ENCODE measurements at regions not wholly inside any gene's neighbourhood (a gene's known extent, or its start where the extent isn't known, plus 50 kb on each side); places are given as distances from the start of the nearest gene placed in this dataset.

DNA sequence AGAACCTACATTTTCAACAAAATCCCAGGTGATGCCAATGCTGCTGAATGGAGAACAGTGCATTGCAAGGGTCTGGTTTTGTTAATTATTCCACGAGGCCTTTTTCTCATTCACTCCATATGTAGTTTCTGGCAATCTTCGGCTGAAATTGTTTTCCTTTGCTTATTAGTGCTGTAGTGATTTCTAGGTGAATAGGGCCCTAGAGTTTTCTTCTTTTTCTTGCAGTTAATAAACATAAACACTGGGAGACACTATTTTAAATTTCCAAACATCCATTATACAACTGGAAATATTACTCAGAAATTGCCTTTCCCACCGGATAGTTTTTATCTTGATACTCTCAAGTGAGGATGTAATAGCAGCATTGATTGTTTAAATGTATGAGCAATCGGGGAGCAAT, 435.6 kb downstream of the XPNPEP1 start:
- no peaks in the 10 kb centered on the region for H3K27me3 ChIP-seq
- H3K4me1 ChIP-seq = no peaks in the 10 kb centered on the region
- no peaks in the 10 kb centered on the region for H3K9me3 ChIP-seq
- H3K36me3 ChIP-seq = no peaks in the 10 kb centered on the region
- TF ChIP-seq, protein P1, sequence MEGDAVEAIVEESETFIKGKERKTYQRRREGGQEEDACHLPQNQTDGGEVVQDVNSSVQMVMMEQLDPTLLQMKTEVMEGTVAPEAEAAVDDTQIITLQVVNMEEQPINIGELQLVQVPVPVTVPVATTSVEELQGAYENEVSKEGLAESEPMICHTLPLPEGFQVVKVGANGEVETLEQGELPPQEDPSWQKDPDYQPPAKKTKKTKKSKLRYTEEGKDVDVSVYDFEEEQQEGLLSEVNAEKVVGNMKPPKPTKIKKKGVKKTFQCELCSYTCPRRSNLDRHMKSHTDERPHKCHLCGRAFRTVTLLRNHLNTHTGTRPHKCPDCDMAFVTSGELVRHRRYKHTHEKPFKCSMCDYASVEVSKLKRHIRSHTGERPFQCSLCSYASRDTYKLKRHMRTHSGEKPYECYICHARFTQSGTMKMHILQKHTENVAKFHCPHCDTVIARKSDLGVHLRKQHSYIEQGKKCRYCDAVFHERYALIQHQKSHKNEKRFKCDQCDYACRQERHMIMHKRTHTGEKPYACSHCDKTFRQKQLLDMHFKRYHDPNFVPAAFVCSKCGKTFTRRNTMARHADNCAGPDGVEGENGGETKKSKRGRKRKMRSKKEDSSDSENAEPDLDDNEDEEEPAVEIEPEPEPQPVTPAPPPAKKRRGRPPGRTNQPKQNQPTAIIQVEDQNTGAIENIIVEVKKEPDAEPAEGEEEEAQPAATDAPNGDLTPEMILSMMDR (IDR thresholded peaks at IDR 0.05; ENCODE audit: low read depth, low read length) = no peak
- H3K4me3 ChIP-seq (ENCODE audit: low read depth, low read length) = no peak overlapping the region
- DNase-seq = no peak

GRCh38 chr10:109480836-109481235, 442.5 kb downstream of the XPNPEP1 start:
- H3K9me3 ChIP-seq = no peaks in the 10 kb centered on the region
- no peaks in the 10 kb centered on the region for H3K4me1 ChIP-seq
- no peak for DNase-seq
- no peak overlapping the region for H3K4me3 ChIP-seq (ENCODE audit: low read depth, low read length)
- TF ChIP-seq, protein P1 (IDR thresholded peaks at IDR 0.05; ENCODE audit: low read depth, low read length) = no peak
- H3K27me3 ChIP-seq = no peaks in the 10 kb centered on the region
- no peaks in the 10 kb centered on the region for H3K36me3 ChIP-seq

- no peaks in the 10 kb centered on the region for H3K36me3 ChIP-seq
- no peaks in the 10 kb centered on the region for H3K4me1 ChIP-seq
- DNase-seq = no peak
- no peaks in the 10 kb centered on the region for H3K9me3 ChIP-seq
- H3K4me3 ChIP-seq (ENCODE audit: low read depth, low read length) = no peak overlapping the region
- TF ChIP-seq, protein P1 (IDR thresholded peaks at IDR 0.05; ENCODE audit: low read depth, low read length) = no peak
- no peaks in the 10 kb centered on the region for H3K27me3 ChIP-seq
Observed at GRCh38 chr10:109475711-109476421, 447.4 kb downstream of the XPNPEP1 start.

DNA sequence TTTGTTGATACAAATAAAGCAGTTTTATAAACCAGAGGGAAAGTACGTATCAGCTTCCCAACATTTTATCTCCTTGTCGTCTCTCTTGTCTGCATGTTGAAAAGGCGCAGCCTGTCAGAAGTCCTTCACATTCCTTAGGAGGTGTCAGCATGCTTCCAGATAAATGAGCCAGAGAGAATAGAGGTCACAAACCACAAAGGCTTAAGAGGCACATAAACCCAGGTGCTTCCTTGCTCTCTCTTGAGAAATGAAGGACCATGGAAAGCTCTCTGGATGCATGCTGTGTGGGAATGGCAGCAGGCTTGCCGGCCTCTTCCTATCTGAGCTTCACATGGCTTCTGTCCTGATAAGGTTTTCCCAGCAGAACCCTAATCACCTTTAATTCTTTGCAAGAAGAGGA, 448.5 kb downstream of the XPNPEP1 start:
- H3K4me3 ChIP-seq (ENCODE audit: low read depth, low read length) = no peak overlapping the region
- TF ChIP-seq, protein P1 (IDR thresholded peaks at IDR 0.05; ENCODE audit: low read depth, low read length) = no peak
- H3K27me3 ChIP-seq = no peaks in the 10 kb centered on the region
- no peaks in the 10 kb centered on the region for H3K9me3 ChIP-seq
- no peaks in the 10 kb centered on the region for H3K36me3 ChIP-seq
- no peaks in the 10 kb centered on the region for H3K4me1 ChIP-seq
- DNase-seq = no peak

DNA sequence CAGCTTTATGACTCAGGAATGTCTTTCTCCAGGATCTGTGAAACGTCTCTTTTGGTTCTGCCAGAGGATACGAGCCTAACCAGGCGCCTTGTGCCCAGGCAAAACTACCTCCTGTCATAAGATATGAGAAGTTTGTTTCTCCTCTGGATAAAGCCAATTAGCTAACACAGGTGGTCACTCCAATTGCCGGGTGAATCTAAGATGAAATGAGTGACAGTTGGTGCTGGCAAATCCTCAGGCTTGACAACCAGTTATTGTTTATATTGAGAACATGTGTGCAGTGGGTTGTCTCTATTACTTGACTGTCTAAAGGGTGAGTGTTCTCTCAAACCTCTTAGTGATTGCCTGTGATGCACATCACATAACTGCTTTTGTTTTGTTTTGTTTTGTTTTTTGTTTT, 449.1 kb downstream of the XPNPEP1 start:
- TF ChIP-seq, protein P1 (IDR thresholded peaks at IDR 0.05; ENCODE audit: low read depth, low read length) = no peak
- H3K4me1 ChIP-seq = no peaks in the 10 kb centered on the region
- DNase-seq = no peak
- no peak overlapping the region for H3K4me3 ChIP-seq (ENCODE audit: low read depth, low read length)
- no peaks in the 10 kb centered on the region for H3K27me3 ChIP-seq
- no peaks in the 10 kb centered on the region for H3K9me3 ChIP-seq
- H3K36me3 ChIP-seq = no peaks in the 10 kb centered on the region

GRCh38 chr10:109467551-109467950, 455.8 kb downstream of the XPNPEP1 start:
- no peak for DNase-seq
- TF ChIP-seq, protein P1 (IDR thresholded peaks at IDR 0.05; ENCODE audit: low read depth, low read length) = no peak
- H3K36me3 ChIP-seq = no peaks in the 10 kb centered on the region

More at GRCh38 chr10:109467551-109467950, 455.8 kb downstream of the XPNPEP1 start:
- H3K27me3 ChIP-seq = no peaks in the 10 kb centered on the region
- H3K4me1 ChIP-seq = no peaks in the 10 kb centered on the region
- H3K4me3 ChIP-seq (ENCODE audit: low read depth, low read length) = no peak overlapping the region
- no peaks in the 10 kb centered on the region for H3K9me3 ChIP-seq
